ENCODE measurements at regions not wholly inside any gene's neighbourhood (a gene's known extent, or its start where the extent isn't known, plus 50 kb on each side); places are given as distances from the start of the nearest gene placed in this dataset.

DNA sequence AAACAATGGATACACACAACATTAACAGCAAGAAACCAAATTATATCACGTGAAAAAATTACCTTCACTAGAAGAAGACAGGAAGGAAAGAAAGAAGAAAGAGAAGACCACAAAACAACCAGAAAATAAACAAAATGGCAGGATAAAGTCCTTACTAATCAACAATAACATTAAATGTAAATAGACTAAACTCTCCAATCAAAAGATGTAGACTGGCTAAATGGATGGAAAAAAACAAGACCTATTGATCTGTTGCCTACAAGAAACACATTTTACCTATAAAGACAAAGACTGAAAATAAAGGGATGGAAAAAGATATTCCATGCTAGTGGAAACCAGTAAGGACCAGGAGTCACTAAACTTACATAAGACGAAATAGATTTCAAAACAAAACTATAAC is 167.0 kb upstream of the ZC3H15 start:
- WGBS, 4 donors = 95 to 96% (median 96%) methylated on average over 2 of the region's 2 CpGs
- H3K9me3 ChIP-seq = peaks cover 0 to 61% (median 13%) of the 10 kb centered on the region in 12 donors
- intact Hi-C loops (cut with DNase I) = no loop called here
- TF ChIP-seq CTCF (IDR thresholded peaks at IDR 0.05) = no peak
- TF ChIP-seq POLR2A (IDR thresholded peaks at IDR 0.05) = no peak
- no peaks in the 10 kb centered on the region for H3K4me1 ChIP-seq
- H3K4me3 ChIP-seq = no peak overlapping the region
- DNase-seq = no peak
- H3K27me3 ChIP-seq = no peaks in the 10 kb centered on the region
- no peak overlapping the region for H3K27ac ChIP-seq
- ATAC-seq = no peak
- no peaks in the 10 kb centered on the region for H3K36me3 ChIP-seq

DNA sequence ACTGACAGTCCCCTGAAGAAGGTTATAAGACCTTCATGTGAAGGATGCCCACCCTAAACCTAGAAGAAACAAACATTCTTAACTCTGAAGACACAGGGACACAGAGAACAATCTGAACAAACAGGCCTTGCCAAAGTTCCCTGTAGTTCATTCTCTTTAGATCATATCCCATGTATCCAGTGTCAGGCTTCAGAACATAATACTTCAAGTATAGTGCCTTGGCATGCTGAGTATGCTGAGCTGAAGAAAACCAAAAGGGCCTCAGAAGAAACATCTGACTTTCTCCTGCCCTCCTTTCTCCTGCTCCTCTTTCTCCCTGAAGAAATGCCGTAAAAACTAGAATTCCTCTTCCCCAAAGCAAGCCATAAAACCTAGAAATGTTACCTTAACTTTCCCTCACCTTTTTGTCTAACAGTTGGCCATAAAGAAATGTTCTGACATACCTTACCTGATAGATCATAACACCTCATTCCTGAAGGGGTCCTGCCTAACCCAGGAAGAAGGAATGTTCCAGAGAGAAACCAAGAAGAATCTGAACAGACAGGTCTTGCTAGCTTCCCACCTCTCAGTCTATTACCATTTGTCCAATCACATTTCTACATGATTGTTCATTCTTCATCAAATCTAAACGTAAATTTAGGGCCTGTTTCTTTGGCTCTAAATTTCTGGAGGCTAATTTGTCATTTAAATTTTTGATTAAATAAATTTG is 160.1 kb upstream of the ZC3H15 start:
- Histone ChIP-seq H3K36me3 (no peaks in the 10 kb centered on the region), H3K27ac (no peak overlapping the region), H3K27me3 (no peaks in the 10 kb centered on the region), H3K4me1 (peaks cover 0 to 4% (median 0%) of the 10 kb centered on the region in 12 donors), H3K9me3 (peaks cover 0 to 53% (median 2%) of the 10 kb centered on the region in 12 donors), H3K4me3 (no peak overlapping the region)
- 90 to 92% (median 91%) methylated on average over 2 of the region's 2 CpGs for WGBS, 4 donors
- TF ChIP-seq CTCF (IDR thresholded peaks at IDR 0.05) (no peak), POLR2A (IDR thresholded peaks at IDR 0.05) (no peak)
- ATAC-seq (no peak), DNase-seq (no peak)
- intact Hi-C loops (cut with DNase I) = no loop called here

DNA sequence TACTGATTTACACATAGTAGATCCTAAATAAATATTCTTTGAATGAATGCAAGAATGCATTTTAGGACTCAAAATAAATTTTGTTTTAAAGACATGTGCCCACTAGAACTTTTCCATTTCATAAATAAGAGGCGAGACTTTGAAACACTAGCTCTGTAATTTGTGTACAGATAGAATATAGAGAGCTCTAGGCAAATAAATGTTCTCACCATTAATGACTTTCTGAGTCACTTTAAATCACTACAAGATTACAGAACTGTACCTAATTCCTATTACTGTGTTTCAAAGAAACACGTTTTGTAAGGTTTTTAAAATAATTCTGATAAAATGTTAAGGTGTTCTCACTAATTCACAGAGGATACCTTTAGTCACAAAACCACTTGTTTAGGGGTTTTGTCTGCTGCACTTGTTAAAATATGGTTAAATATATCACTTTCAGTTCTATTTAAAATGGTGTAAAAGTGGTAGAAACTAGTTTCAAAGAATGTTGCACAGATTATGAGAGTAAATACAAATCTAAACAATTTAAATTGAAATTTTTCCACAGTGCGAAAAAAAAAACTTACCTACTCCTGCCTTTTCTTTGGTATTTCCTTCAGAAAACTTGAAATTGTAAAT is 158.7 kb upstream of the ZC3H15 start:
- DNase-seq (no peak), ATAC-seq (no peak)
- intact Hi-C loops (cut with DNase I) = no loop called here
- Histone ChIP-seq H3K4me3 (no peak overlapping the region), H3K27ac (no peak overlapping the region), H3K27me3 (no peaks in the 10 kb centered on the region), H3K4me1 (peaks cover 0 to 4% (median 0%) of the 10 kb centered on the region in 12 donors), H3K9me3 (peaks cover 0 to 49% (median 2%) of the 10 kb centered on the region in 12 donors), H3K36me3 (no peaks in the 10 kb centered on the region)
- TF ChIP-seq POLR2A (IDR thresholded peaks at IDR 0.05) (no peak), CTCF (IDR thresholded peaks at IDR 0.05) (no peak)
- WGBS, 4 donors = 88 to 93% (median 90%) methylated on average over 3 of the region's 3 CpGs

DNA sequence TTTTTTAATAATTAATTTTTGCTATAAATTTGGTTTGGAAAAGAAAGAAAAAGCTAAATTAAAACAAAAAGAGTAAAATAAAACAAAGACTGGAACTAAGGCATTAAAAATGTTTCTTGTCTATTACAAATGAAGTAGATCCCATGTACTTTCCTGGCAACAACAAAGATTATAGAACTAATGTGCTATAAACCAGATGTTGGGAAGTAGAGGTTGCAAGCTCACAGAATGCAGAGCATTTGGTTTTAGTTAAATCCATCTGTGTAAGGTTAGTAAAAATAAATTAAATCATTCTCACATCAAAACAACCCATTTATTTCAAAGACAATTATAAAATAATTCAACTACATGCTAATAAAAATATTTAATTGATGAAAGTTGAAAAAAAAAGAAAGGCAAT is 157.2 kb upstream of the ZC3H15 start:
- Histone ChIP-seq H3K27ac (no peak overlapping the region), H3K36me3 (no peaks in the 10 kb centered on the region), H3K4me3 (no peak overlapping the region), H3K4me1 (peaks cover 0 to 4% (median 0%) of the 10 kb centered on the region in 12 donors), H3K9me3 (peaks cover 0 to 36% (median 0%) of the 10 kb centered on the region in 12 donors), H3K27me3 (no peaks in the 10 kb centered on the region)
- DNase-seq (no peak), ATAC-seq (no peak)
- intact Hi-C loops (cut with DNase I) = no loop called here
- TF ChIP-seq CTCF (IDR thresholded peaks at IDR 0.05) = no peak
- TF ChIP-seq POLR2A (IDR thresholded peaks at IDR 0.05) = no peak
